Activated CD4-positive, alpha-beta T cell treated with anti-CD3 and anti-CD28 coated beads, Interleukin-2, Interleukin-4, amounts not matched to agents 100 ng/mL and 50 ng/mL, durations not matched to agents 16 hours and 8 hours (primary cell): ENCODE measurements at regions not wholly inside any gene's neighbourhood (a gene's known extent, or its start where the extent isn't known, plus 50 kb on each side); places are given as distances from the start of the nearest gene placed in this dataset.

Experiments
- DNase-seq: peaks from one replicate; pipeline ENCODE4 v3.0.0-alpha.2; 2020; ENCODE audit warnings: low spot score

DNA sequence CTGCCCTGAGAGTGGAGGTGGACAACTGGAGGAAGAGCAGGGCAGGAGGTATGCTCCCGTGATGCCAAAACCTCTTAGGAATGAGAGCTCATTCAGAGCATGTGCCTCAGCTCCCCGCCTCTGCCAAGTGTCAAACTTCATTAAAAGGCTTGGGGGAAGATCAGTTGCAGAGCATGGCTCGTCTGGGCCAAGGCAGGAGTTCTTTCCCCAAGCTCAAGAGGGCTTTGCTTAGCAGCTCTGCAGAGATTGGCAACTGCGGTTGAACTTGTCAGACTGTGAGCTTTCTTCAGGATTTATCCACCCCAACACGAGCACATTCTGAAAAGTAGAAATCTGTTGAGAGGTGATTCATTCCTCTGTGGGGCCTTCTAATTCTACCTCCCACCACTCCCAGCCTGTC lies 248.1 kb downstream of the HS3ST3A1 start:
- no peak for DNase-seq

DNA sequence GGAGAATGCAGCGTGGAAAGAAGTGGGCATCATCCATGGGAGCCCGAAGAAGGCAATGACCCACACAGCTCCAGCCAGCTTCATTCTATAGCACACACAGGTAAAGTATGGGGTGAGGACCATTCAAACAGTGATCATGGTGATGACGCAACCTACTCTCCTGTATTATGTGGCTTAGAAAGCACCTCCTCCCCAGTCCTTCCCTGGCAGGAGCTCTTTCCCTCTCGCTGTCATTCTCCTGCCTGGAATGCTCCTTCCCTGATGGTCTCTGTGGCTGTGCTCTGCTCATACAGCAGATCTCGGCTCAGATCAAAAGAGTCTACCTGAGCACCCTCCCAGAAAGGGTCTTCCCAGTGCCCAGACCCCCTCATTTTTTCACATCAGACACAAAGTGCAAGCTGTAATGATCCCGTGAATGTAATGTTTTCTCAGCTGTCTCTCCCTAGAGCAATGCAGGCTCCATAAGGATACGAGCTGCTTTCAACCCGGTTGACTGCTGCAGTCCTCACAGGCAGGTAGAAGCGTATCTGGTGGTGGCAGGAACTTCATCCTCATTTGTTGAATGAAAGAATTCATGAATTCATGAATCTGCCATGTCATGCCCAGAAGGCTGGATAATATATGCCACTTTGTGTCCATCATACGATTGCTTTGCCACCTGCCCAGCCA lies 248.8 kb downstream of the HS3ST3A1 start:
- DNase-seq = no peak

DNA sequence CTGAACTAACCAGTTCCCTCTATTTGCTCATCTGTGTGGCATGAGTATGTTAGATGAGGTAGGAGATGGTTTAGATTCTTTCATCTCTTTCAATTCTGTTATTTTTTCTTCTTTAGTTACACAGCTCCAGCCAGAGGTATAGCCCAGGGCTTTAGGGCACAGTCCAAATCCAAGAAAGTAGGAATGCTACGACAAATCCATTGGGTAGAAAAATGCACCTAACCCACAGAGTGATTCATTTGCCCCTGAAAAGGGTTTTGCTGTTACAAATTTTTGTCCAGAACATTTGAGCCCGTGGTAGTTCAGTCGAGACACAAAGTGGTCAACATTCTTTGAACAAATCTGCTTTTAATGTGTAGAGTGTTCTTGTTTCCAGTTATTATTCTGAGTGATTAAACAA lies 250.7 kb downstream of the HS3ST3A1 start:
- DNase-seq = no peak

DNA sequence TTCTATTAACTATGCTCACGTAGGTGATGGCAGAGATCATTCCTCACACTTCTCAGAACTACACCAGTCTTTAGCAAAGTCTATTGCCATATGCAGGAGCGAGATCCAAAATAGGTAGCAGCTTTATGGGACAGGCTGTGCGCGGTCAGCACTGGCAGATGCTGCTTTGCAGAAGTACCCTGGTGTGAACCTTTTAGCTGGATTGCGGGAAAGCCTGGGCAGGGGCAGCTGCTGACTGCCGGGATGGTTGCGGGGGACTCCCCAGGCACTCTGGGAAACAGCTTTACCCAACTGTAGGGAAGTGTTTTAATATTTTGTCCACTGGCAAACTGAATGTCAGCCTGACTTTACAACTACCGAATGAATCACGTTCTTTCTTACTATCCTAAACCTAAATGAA lies 251.3 kb downstream of the HS3ST3A1 start:
- no peak for DNase-seq

DNA sequence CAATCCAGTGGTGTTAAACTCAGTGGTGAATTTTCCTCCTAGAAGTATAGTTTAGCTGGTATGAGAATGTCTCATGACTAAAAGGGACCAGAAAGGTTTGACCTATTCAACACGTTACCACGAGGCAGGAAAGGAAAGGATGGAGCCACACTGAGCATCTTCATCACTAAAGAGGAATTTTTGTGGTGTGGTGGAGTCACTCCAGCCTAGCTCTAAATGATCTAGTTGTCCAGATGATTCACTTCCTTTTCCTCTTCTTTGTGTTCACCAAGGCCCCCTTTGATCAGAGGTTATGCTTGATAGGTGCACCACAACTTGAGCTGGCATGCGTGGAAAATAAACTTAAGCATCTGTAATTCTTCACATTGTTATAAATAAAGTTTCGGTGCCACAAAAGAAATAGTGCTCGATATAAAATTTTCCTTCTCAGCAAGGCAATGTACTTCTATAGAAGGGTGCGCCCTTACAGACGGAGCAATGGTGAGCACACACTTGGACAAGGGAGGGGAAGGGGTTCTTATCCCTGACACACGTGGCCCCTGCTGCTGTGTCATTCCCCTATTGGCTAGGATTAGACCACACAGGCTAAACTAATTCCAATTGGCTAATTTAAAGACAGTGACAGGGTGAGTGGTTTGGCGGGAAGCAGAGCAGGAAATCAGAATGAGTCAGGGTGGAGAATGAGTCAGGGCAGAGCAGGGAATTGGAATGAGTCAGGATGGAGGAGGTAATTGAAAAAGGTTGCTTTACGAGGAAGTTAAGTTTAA lies 254.6 kb downstream of the HS3ST3A1 start:
- DNase-seq = peak; percentile 71

DNA sequence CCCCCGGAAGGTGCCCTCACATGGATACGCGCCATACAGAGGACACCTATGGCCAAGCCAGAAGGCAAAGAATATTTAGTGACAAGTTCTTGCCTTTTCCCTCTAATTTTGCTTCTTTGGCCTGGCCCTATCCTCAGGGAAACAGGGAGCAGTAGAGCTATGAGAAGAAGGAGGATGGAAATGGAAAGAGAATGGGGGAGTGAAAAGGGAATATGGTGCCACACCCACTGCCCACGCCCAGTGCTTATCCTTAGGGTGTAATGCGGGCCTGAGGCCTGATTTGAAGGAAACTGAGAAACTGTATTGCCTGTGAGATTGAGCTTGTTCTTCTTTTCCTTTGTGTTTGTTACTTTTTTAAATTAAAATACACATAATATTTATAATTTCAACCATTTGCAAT lies 255.1 kb downstream of the HS3ST3A1 start:
- no peak for DNase-seq

DNA sequence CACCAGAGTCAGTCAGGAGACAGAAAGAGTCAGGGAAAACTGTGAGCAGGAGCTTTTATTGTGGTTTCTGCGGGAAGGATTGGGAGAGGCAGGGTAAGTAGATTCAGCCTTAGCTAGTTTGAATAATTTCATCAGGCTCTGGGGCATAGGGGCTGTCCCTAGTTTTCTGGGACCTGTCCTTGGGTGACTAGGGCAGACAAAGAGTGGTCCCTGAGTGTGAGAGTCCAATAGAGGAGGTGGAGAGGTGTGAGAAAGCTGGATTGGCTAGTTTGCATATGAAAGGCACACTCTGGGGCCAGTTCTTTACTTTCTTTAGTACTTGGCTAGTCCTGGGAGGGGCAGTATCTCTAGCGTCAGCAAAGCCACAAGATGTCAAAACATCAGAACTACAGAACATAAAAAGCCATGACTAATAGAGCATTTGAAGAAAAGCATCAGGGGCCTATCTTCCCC lies 255.6 kb downstream of the HS3ST3A1 start:
- DNase-seq = no peak

DNA sequence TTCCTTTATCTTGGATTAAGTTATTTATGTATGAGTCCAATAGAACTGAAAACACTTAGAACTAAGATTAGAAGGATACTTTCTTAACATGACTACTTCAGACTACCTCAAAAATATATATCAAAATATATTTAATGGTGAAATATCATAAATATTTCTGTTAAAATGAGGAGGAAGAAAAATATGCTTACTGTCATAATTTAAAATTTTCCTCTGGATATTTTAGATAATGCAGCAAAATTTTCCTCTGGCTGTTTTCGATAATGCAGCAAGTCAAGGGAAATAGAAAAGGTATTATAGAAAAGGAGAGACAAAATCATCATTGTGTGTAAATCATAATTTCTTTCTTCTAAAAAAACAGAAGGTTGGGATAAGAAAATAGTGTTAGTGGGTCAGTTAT lies 263.3 kb downstream of the HS3ST3A1 start:
- no peak for DNase-seq

DNA sequence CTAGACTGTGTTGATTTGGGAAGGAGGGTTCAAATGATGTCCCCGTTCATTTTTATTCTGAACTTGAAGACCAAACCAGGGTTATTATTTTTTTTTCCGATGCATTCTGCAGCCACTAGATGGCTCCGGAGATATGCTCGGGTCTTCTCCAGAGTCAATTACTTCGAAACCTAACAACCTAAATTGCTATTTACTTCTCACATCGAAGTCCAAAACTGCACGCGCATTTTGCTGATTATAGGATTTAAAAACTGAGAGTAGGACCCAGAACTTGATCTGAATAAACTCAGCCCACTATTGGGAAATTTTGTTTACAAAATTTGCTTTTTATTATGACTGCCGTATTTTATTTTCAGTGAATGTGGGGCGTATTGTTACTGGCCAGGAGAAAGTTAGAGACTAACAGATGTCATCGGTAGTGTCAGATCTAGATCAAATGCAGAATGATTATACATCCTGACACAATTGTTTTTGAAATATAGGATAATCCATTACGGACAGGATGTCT lies 263.8 kb downstream of the HS3ST3A1 start:
- peak; percentile 24 for DNase-seq

DNA sequence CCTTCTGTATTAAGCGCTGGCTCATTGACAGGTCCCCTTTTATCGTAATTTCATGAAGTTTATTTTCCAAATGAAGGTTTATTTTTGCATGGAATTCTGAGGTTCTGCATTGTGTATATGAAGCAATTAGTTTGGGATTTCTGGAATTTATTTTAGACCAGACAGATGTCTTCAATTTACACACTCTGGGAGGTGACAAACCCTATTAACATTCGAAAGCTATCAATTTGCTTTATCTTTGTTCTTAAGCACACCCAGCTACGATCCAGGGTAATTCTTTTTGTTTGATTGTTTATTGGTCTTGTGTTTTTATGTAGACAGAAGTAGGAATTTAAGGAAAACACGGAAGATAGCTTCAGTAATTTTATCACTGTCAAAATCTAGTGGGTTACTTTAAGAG lies 264.6 kb downstream of the HS3ST3A1 start:
- DNase-seq = no peak

DNA sequence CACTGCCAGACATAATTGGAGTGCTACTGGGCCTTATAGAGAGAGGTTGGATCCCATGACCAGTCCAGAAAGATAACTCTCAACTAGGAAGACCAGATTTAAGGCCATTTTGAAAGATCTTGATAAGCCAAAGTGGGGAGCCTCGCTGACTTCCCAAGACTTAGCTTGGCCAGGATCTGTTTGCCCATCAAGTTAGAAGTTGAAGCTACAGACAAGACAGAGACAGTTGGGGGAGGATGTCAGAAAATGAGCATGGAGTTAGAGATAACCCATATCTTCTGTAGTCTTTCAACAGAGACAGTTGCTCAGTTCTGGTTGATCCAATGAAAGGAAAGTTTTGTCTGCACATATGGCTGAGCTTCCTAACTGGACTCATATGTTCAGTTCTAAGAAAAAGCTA lies 267.4 kb downstream of the HS3ST3A1 start:
- DNase-seq = no peak

DNA sequence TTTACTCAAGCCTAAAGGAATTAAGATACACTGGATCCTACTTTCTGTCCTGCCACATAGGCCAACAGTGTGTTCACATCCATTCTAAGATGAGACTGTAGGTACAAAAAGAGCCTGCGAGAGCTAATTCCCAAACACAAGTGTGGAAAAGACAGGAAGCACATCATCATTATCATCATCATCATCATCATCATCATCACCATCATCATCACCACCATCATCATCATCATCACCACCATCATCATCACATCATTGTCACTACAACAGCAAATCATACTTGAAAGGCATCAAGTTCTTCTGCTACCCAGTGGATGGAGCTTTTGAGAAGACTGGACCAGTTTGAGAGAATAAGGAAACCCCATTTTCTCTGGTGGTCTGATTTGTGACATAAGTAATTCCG lies 268.1 kb downstream of the HS3ST3A1 start:
- DNase-seq = no peak

DNA sequence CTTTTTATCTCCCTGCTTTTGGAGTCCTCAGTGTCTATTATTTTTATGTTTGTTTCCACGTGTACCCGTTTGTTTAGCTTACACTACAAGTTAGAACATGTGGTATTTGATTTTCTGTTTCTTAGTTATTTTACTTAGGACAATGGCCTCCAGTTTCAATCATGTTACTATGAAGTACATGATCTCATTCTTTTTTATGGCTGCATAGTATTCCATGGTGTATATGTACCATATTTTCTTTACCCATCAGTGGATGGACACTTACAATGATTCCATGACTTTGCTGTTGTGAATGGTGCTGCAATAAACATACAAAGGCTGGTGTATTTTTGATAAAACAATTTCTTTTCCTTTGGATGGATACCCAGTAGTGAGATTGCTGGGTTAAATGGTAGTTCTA lies 269.5 kb downstream of the HS3ST3A1 start:
- no peak for DNase-seq

DNA sequence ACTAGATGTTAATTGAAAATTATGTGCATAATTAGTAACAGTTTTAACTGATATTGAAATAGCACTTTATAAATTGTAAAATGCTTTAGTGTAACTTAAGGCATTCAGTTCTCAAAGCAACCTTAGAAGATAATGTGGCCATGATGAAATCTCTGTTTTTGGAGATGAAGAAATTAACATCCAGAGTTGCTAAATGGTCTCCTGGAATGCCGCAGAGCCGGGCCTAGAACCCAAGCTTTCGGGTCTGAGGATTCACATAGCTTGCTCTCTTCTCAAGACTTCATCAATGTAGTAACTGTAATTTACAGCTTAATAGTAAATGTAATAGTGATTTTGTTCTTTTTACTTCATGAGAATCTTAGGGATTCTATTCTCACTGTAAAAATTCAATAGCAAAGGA lies 272.3 kb downstream of the HS3ST3A1 start:
- DNase-seq = no peak

DNA sequence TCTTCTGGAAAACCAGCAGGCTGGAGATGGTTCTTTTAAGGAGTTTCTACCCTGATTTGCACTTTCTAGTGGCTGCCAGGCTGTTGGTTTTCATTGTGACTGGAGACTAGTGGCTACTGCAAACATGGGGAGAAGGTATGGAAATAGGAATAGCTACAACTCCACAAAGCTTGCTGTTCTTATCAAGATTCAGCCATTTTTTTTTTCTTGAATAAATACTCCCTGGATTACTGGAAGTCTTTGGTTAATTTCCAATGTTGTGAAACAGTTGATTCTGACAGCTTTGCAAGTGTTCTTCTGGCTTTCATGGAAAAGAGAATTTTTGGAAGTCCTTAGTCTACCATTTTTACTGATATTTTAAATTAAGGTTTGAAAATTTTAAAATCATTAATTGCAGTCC lies 277.7 kb downstream of the HS3ST3A1 start:
- no peak for DNase-seq

DNA sequence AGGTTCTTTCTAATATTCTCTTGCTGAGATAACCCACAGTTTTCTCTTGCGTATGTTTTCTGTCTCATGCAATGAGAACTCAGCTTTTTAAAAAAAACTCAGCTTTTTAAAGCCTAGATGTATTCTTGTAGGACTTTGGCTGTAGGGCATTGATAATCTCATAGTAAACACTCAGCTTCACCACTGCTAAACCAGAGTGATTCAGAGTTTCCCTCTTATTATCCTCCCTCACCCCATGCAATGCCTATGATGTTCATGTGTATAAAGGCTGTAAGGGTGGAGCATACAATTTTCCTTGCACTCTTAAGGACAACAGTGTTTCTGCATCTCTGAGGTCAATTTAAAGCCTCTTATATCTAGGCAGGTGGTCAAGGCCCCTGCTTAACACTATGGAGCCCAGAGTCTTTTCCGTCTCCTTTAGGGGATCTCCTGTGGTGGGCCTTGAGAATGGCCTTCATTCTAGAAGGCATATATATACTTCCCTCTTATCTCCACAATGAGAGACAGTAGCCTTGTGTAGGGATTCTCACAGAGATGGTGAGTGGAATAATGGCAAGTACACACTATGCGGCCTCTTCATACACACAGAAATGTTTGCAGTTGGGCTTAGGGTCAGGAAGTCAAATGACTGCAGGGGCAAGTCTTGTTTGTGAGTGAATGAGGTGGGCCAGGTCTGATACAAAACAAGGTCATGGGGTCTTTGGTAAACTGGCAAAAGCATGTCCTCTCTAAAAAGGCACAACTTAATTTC lies 279.6 kb downstream of the HS3ST3A1 start:
- no peak for DNase-seq

DNA sequence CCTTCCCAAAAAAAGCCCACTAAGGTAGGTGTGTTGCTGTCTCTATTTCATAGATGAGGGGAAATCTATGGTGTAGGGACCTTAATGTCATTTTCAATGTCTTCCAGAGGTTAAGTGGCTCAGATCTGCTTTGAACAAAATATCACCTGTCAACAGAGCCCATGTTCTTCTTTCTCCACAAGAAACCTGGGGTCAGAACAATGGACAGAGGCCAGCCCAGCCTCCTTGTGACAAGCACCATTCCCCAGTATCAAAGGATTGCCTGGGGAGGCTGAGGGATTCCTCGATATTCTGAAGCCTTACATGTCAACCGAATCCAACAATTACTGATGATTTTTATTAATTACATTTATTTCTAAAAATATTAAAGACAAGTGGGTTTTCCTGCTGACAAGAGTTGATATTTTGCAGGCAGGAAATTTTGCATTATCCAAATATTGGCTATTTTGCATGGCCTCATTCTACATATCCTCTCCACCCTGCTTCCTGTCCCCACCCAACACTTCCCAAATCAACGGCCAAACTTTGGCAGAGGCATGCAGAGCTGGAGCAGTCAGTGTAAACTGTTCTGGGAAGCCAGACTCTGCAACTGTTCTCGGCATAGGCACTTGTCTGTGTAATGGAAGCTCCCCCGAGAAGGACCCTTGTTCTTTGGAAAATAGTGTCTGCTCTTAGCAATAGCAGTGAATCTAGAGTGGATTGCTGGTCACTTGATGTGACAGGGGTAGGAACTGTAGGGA lies 281.5 kb downstream of the HS3ST3A1 start:
- no peak for DNase-seq

DNA sequence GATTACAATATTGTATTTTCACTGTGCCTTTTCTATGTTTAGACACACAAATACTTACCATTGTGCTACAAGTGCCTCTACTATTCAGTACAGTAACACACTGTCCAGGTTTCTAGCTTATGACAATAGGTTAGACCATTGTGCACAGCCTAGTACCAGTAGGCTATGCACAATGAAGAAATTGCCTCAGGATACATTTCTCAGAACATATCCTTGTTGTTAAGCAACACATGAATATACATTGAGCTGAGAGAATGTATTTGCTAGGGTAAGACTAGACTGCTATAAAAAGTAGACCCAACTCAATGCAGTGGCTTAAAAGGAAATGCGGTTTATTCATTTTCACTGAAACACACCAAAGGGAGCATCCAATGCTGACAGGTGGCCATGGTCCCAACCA lies 285.1 kb downstream of the HS3ST3A1 start:
- no peak for DNase-seq

DNA sequence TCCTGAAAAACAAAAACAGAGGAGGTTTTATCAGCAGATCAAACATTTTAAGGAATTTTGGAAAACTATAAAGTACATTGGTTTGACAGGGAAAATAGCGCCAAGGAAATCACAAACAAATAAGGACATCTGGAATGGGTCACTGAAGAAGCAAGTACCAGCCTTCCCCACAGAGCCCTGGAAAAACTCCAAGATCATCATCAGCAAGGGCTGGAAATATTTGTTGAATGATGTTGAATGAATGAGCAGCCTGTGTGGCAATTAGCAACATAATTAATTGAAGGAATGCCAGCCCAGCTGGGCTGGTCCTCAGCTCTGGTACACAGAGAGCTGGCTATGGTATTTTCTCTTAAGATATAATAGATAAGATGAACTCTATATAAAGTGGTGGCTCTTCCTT lies 290.4 kb downstream of the HS3ST3A1 start:
- no peak for DNase-seq

DNA sequence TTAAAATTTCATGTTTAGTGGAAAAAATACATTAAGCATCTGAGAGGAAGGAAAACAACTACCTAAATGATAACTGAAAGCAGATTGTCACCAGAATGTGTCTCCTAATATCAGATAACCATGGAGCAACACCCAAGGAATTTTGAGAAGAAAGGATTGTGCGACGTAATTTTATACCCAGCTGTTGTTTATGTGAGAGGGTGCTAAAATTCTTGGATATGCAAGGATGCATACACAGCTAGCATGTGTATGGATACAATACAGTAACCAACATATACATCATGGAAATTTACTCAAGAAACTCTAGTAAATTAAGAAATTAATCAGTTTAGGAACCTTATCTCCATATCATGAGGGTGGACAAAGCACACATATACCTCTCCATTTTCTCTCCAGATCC lies 290.9 kb downstream of the HS3ST3A1 start:
- DNase-seq = no peak

DNA sequence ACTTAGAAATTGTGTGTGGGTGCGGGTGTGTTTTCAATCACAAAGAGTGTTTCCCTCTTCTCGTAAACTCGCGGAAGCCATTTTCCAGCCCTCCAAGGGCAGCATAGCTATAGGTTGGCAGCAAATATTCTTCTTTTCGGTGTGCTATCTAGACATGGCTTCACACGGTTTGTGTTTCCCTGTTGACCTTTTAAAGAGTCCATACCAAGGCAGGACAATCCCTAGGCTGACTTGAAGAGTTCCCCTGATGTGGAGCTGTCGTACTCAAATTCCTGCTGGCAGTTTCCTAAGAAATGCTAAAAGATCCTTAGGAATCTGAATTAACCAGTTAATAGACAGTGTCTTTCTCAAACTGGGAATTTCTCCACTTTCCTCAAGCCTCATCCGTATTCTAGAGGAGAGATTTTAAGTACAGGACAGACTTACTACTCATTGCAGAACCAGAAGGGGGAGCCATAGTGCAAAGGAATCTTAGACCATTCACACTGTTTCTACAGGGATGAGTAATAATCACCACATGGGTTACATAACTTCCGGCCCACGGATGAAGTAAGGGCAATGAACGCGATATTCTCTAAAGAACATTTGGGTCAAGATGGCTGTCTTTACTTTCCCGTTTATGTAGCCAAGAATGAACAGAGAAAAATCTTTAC lies 288.6 kb upstream of the ELAC2 start:
- peak; percentile 57 for DNase-seq

DNA sequence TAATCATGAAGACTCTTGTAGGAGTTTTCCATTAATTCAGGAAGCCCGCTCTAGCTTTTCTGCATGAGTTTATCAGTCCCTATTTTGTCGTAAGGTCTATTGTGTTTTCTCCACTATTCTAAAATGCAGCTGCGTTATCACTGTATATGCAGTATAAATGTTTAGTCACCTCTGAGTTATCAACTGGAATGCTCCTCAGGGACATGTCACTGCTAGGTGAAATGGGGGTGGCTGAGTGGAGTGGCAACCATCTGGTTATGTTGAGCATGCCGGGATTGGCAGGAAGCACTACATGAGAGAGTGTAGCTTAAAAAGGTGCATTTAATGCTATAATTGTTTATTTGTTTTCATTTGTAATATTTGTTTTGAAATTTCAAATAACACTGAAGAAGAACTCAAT lies 285.2 kb upstream of the ELAC2 start:
- DNase-seq = no peak
